HG03432 (cell line): ENCODE measurements at regions not wholly inside any gene's neighbourhood (a gene's known extent, or its start where the extent isn't known, plus 50 kb on each side); places are given as distances from the start of the nearest gene placed in this dataset.

Experiments
- ATAC-seq: cut with Tn5 transposase; IDR thresholded peaks from one replicate; pipeline ENCODE4 v1.9.1; 2021; ENCODE audit warnings: mild to moderate bottlenecking, moderate library complexity; ENCODE audit not compliant: unreplicated experiment

- ATAC-seq: no peak
These were observed 299.0 kb upstream of the MSX2 start for GRCh38 chr5:174425271-174425963.

GRCh38 chr5:174425964-174426290 lies 298.5 kb upstream of the MSX2 start:
- no peak for ATAC-seq

- no peak for ATAC-seq
These were observed 298.0 kb upstream of the MSX2 start for GRCh38 chr5:174426388-174426787.

- ATAC-seq: no peak
These were observed 297.5 kb upstream of the MSX2 start for GRCh38 chr5:174426851-174427250.

- ATAC-seq: no peak
These were observed 297.1 kb upstream of the MSX2 start for GRCh38 chr5:174427304-174427703.

GRCh38 chr5:174428895-174429294 lies 295.5 kb upstream of the MSX2 start:
- ATAC-seq: no peak

- no peak for ATAC-seq
These were observed 293.4 kb upstream of the MSX2 start for GRCh38 chr5:174430940-174431339.

- ATAC-seq: no peak
These were observed 292.9 kb upstream of the MSX2 start for GRCh38 chr5:174431504-174431903.

- no peak for ATAC-seq
These were observed 291.3 kb upstream of the MSX2 start for GRCh38 chr5:174433098-174433497.

- ATAC-seq: no peak
These were observed 287.6 kb upstream of the MSX2 start for GRCh38 chr5:174436750-174437149.

GRCh38 chr5:174444479-174445188 lies 279.7 kb upstream of the MSX2 start:
- no peak for ATAC-seq

- ATAC-seq: no peak
These were observed 277.9 kb upstream of the MSX2 start for GRCh38 chr5:174446446-174446845.

- no peak for ATAC-seq
These were observed 277.4 kb upstream of the MSX2 start for GRCh38 chr5:174446988-174447387.

GRCh38 chr5:174448041-174448440 lies 276.3 kb upstream of the MSX2 start:
- ATAC-seq: no peak

- ATAC-seq: no peak
These were observed 275.7 kb upstream of the MSX2 start for GRCh38 chr5:174448662-174449061.

- no peak for ATAC-seq
These were observed 270.7 kb upstream of the MSX2 start for GRCh38 chr5:174453690-174454089.

- ATAC-seq: no peak
These were observed 269.9 kb upstream of the MSX2 start for GRCh38 chr5:174454464-174454863.

GRCh38 chr5:174454890-174455289 lies 269.5 kb upstream of the MSX2 start:
- no peak for ATAC-seq

GRCh38 chr5:174455301-174455700 lies 269.1 kb upstream of the MSX2 start:
- no peak for ATAC-seq

GRCh38 chr5:174457141-174457678 lies 267.2 kb upstream of the MSX2 start:
- no peak for ATAC-seq

GRCh38 chr5:174459071-174459702 lies 265.2 kb upstream of the MSX2 start:
- no peak for ATAC-seq

- no peak for ATAC-seq
These were observed 264.4 kb upstream of the MSX2 start for GRCh38 chr5:174459832-174460448.
